Esophagus muscularis mucosa (tissue), 3 donors: ENCODE measurements at regions not wholly inside any gene's neighbourhood (a gene's known extent, or its start where the extent isn't known, plus 50 kb on each side); places are given as distances from the start of the nearest gene placed in this dataset.

Experiments
- POLR2A ChIP-seq: fragments of 450-650 bp; IDR thresholded peaks from one replicate; pipeline ENCODE4 v1.6.1; 2017; ENCODE audit warnings: antibody characterized with exemption, moderate library complexity, mild to moderate bottlenecking, low read depth
- POLR2AphosphoS5 ChIP-seq, 2 donors: sonication (generic); formaldehyde crosslinking; IDR thresholded peaks; one replicate each; pipeline ENCODE4 v1.6.1; 2017; ENCODE audit warnings: antibody characterized with exemption in 2 of 2
- TF ChIP-seq, protein P1 (sequence below), 3 experiments: fragments of 200-600 bp in 2 of 3; fragments of 450-650 bp in 1 of 3; sonication (generic) in 2 of 3; IDR thresholded peaks; one replicate each; pipeline ENCODE4 v1.5.1; 2017 to 2019; ENCODE audit warnings: antibody characterized with exemption in 3 of 3, mild to moderate bottlenecking in 2 of 3, moderate library complexity in 1 of 3

DNA sequence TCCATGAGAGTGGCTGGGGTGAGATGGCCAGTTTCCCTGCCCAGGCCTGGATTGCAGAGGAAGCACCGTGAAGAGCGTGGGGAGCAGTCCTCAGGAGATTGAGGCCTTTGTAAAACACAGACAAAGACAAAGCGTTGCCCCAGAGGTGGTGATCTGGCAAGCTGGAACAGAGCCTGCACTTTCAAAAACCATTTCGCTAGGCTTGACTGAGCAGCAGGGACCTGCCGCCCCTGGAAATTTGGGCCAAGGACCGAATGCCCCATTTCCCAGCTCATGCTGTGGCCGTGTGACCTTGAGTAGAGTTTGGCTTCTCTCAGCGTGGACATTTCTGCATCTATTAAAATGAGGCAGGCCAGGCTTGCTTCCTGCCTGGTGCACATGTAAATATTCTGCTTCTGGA is 381.4 kb downstream of the BCOR start:
- TF ChIP-seq POLR2A (no peak), POLR2AphosphoS5 (IDR thresholded peaks at IDR 0.05) (no peak)
- TF ChIP-seq, protein P1, sequence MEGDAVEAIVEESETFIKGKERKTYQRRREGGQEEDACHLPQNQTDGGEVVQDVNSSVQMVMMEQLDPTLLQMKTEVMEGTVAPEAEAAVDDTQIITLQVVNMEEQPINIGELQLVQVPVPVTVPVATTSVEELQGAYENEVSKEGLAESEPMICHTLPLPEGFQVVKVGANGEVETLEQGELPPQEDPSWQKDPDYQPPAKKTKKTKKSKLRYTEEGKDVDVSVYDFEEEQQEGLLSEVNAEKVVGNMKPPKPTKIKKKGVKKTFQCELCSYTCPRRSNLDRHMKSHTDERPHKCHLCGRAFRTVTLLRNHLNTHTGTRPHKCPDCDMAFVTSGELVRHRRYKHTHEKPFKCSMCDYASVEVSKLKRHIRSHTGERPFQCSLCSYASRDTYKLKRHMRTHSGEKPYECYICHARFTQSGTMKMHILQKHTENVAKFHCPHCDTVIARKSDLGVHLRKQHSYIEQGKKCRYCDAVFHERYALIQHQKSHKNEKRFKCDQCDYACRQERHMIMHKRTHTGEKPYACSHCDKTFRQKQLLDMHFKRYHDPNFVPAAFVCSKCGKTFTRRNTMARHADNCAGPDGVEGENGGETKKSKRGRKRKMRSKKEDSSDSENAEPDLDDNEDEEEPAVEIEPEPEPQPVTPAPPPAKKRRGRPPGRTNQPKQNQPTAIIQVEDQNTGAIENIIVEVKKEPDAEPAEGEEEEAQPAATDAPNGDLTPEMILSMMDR (IDR thresholded peaks at IDR 0.05): no peak
